RWPE2 (cell line): ENCODE measurements at regions not wholly inside any gene's neighbourhood (a gene's known extent, or its start where the extent isn't known, plus 50 kb on each side); places are given as distances from the start of the nearest gene placed in this dataset.
A peak's percentile ranks its signal among the peaks of the same experiment; 100 is the strongest.

Experiments
- ATAC-seq: fragments of 200-7000 bp; cut with Tn5 transposase; 3 replicates; pipeline ENCODE4 v1.9.1; 2021; ENCODE audit warnings: low read depth
- DNase-seq: peaks from one replicate; pipeline ENCODE4 v3.0.0-alpha.2; 2020; ENCODE audit warnings: low spot score
- H3K27ac ChIP-seq: fragments of 450-650 bp; 2 replicates; pipeline ENCODE4 v1.5.1; 2017; ENCODE audit warnings: mild to moderate bottlenecking; ENCODE audit not compliant: poor library complexity, severe bottlenecking
- H3K27me3 ChIP-seq: fragments of 250-450 bp; sonication (Bioruptor Pico); 2 replicates; pipeline ENCODE4 v1.5.1; 2021; ENCODE audit warnings: mild to moderate bottlenecking, moderate library complexity; ENCODE audit not compliant: insufficient read depth, poor library complexity, severe bottlenecking
- H3K36me3 ChIP-seq: fragments of 250-450 bp; sonication (Bioruptor Pico); 2 replicates; pipeline ENCODE4 v1.5.1; 2020; ENCODE audit warnings: low read depth, mild to moderate bottlenecking, moderate library complexity
- H3K4me1 ChIP-seq: fragments of 250-450 bp; sonication (Bioruptor Pico); 2 replicates; pipeline ENCODE4 v1.5.1; 2021; ENCODE audit warnings: mild to moderate bottlenecking, moderate library complexity; ENCODE audit not compliant: insufficient read depth, poor library complexity, severe bottlenecking
- H3K4me3 ChIP-seq: fragments of 250-450 bp; sonication (Bioruptor Pico); 2 replicates; pipeline ENCODE4 v1.5.1; 2021; ENCODE audit warnings: mild to moderate bottlenecking, moderate library complexity; ENCODE audit not compliant: severe bottlenecking
- H3K9me3 ChIP-seq: fragments of 250-450 bp; sonication (Bioruptor Pico); 2 replicates; pipeline ENCODE4 v1.5.1; 2021; ENCODE audit warnings: mild to moderate bottlenecking, moderate library complexity; ENCODE audit not compliant: severe bottlenecking
- CTCF ChIP-seq: fragments of 450-650 bp; IDR thresholded peaks from one replicate; pipeline ENCODE4 v1.5.1; 2017; ENCODE audit warnings: mild to moderate bottlenecking, moderate library complexity; ENCODE audit not compliant: poor library complexity, severe bottlenecking

- ATAC-seq (no peak), DNase-seq (no peak)
These were observed 154.4 kb downstream of the DDX1 start for GRCh38 chr2:15745907-15746702.

GRCh38 chr2:15746703-15747550 is 155.3 kb downstream of the DDX1 start:
- Histone ChIP-seq H3K27me3 (no peaks in the 10 kb centered on the region), H3K27ac (no peak overlapping the region), H3K36me3 (no peaks in the 10 kb centered on the region), H3K4me3 (no peak overlapping the region), H3K4me1 (no peaks in the 10 kb centered on the region), H3K9me3 (no peaks in the 10 kb centered on the region)
- ATAC-seq (no peak), DNase-seq (no peak)
- TF ChIP-seq CTCF = no peak

More at GRCh38 chr2:15745907-15746702, 154.4 kb downstream of the DDX1 start:
- Histone ChIP-seq H3K27me3 (no peaks in the 10 kb centered on the region), H3K4me1 (no peaks in the 10 kb centered on the region), H3K4me3 (no peak overlapping the region), H3K9me3 (no peaks in the 10 kb centered on the region), H3K27ac (no peak overlapping the region), H3K36me3 (no peaks in the 10 kb centered on the region)
- TF ChIP-seq CTCF = no peak

GRCh38 chr2:15747603-15748471 is 156.2 kb downstream of the DDX1 start:
- Histone ChIP-seq H3K9me3 (no peaks in the 10 kb centered on the region), H3K27me3 (no peaks in the 10 kb centered on the region), H3K36me3 (no peaks in the 10 kb centered on the region), H3K4me1 (no peaks in the 10 kb centered on the region), H3K4me3 (no peak overlapping the region), H3K27ac (no peak overlapping the region)
- TF ChIP-seq CTCF = no peak
- ATAC-seq = no peak
- DNase-seq = no peak

GRCh38 chr2:15748736-15749323 is 157.2 kb downstream of the DDX1 start:
- DNase-seq (no peak), ATAC-seq (no peak)
- H3K27ac ChIP-seq = no peak overlapping the region

More at GRCh38 chr2:15748736-15749323, 157.2 kb downstream of the DDX1 start:
- peak; percentile 21 for TF ChIP-seq CTCF
- no peaks in the 10 kb centered on the region for H3K27me3 ChIP-seq
- H3K9me3 ChIP-seq = no peaks in the 10 kb centered on the region
- no peaks in the 10 kb centered on the region for H3K4me1 ChIP-seq
- H3K4me3 ChIP-seq = no peak overlapping the region
- no peaks in the 10 kb centered on the region for H3K36me3 ChIP-seq
